GM23338 (cell line): ENCODE measurements at regions not wholly inside any gene's neighbourhood (a gene's known extent, or its start where the extent isn't known, plus 50 kb on each side); places are given as distances from the start of the nearest gene placed in this dataset.

Source experiments
- CREB1 ChIP-seq: fragments of 250-450 bp; sonication (Bioruptor Pico); IDR thresholded peaks from 2 replicates; pipeline ENCODE4 v1.5.0; 2020; ENCODE audit warnings: low read depth, mild to moderate bottlenecking, moderate library complexity
- CTCF ChIP-seq, 2 experiments: fragments of 200-600 bp in 1 of 2; sonication (generic) in 1 of 2; conservative IDR thresholded peaks; 2 replicates each; pipeline versions ENCODE4 v1.5.1 to v1.6.1; 2016 to 2017; ENCODE audit warnings: antibody characterized with exemption in 2 of 2, low read depth in 2 of 2, mild to moderate bottlenecking in 2 of 2, moderate library complexity in 1 of 2
- ETS1 ChIP-seq: IDR thresholded peaks from 2 replicates; pipeline ENCODE4 v1.6.1; 2016; ENCODE audit warnings: antibody characterized with exemption
- EZH2 ChIP-seq: fragments of 200-600 bp; sonication (generic); IDR thresholded peaks from one replicate; pipeline ENCODE4 v1.8.0; 2017; ENCODE audit warnings: antibody characterized with exemption, mild to moderate bottlenecking, low read depth; ENCODE audit not compliant: unreplicated experiment
- EZH2phosphoT487 ChIP-seq: fragments of 200-600 bp; sonication (generic); IDR thresholded peaks from one replicate; pipeline ENCODE4 v1.8.1; 2018; ENCODE audit warnings: antibody characterized with exemption; ENCODE audit not compliant: unreplicated experiment
- JUNB ChIP-seq: IDR thresholded peaks from one replicate; pipeline ENCODE4 v1.6.1; 2016; ENCODE audit warnings: antibody characterized with exemption; ENCODE audit not compliant: unreplicated experiment
- NANOG ChIP-seq: IDR thresholded peaks from 2 replicates; pipeline ENCODE4 v1.6.1; 2016; ENCODE audit warnings: antibody characterized with exemption, borderline replicate concordance
- POLR2AphosphoS5 ChIP-seq: IDR thresholded peaks from 2 replicates; pipeline ENCODE4 v1.6.1; 2016; ENCODE audit warnings: antibody characterized with exemption, low read depth
- REST ChIP-seq: IDR thresholded peaks from one replicate; pipeline ENCODE4 v1.6.1; 2018; ENCODE audit warnings: antibody characterized with exemption; ENCODE audit not compliant: unreplicated experiment
- ZNF114 ChIP-seq: fragments of 250-450 bp; sonication (Bioruptor Pico); IDR thresholded peaks from 2 replicates; pipeline ENCODE4 v1.5.0; 2020; ENCODE audit warnings: mild to moderate bottlenecking, moderate library complexity
- ZNF331 ChIP-seq: fragments of 250-450 bp; sonication (Bioruptor Pico); IDR thresholded peaks from 2 replicates; pipeline ENCODE4 v1.5.0; 2020; ENCODE audit warnings: low read depth, mild to moderate bottlenecking, moderate library complexity

GRCh38 chr17:77841742-77842527 is 116.6 kb upstream of the TNRC6C start:
- TF ChIP-seq CTCF (conservative IDR thresholded peaks at IDR 0.05; ENCODE audit: low read depth in 2 of 2) (no peak), POLR2AphosphoS5 (no peak), EZH2 (no peak), JUNB (no peak), CREB1 (no peak), REST (no peak), EZH2phosphoT487 (no peak), NANOG (no peak), ETS1 (no peak), ZNF331 (no peak), ZNF114 (CRISPR knock-in tag) (no peak)
